ENCODE measurements at regions not wholly inside any gene's neighbourhood (a gene's known extent, or its start where the extent isn't known, plus 50 kb on each side); places are given as distances from the start of the nearest gene placed in this dataset.

DNA sequence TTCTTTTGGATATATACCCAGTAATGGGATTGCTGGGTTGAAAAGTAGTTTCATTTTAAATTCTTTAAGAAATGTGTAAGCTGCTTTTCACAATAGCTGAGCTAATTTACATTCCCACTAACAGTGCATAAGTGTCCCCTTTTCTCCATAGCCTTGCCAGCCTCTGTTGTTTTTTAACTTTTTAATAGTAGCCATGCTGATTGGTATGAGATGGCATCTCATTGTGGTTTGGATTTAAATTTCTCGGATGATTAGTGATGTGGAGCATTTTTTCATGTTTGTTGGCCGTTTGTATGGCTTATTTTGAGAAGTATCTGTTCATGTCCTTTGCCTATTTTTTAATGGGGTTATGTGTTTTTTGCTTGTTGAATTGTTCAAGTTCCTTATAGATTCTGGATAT lies 444.3 kb upstream of the ATP11B start:
- Histone ChIP-seq H3K27ac (no peak overlapping the region), H3K36me3 (no peaks in the 10 kb centered on the region), H3K4me3 (no peak overlapping the region), H3K27me3 (replicated peaks; ENCODE audit: insufficient read depth) (no peaks in the 10 kb centered on the region), H3K9me3 (no peaks in the 10 kb centered on the region), H3K4me1 (ENCODE audit: control insufficient read depth in 1 of 2, low read depth in 2 of 2) (no peaks in the 10 kb centered on the region)
- ATAC-seq (ENCODE audit: insufficient number of reproducible peaks, low FRiP score, low read depth) (no peak), DNase-seq (ENCODE audit: low spot score) (no peak)
- TF ChIP-seq CTCF (IDR thresholded peaks at IDR 0.05), result no peak

GRCh38 chr3:182349951-182350517 lies 443.3 kb upstream of the ATP11B start:
- Histone ChIP-seq H3K27ac (no peak overlapping the region), H3K9me3 (no peaks in the 10 kb centered on the region), H3K4me3 (no peak overlapping the region), H3K4me1 (ENCODE audit: control insufficient read depth in 1 of 2, low read depth in 2 of 2) (no peaks in the 10 kb centered on the region), H3K36me3 (no peaks in the 10 kb centered on the region), H3K27me3 (replicated peaks; ENCODE audit: insufficient read depth) (no peaks in the 10 kb centered on the region)
- DNase-seq (ENCODE audit: low spot score) (no peak), ATAC-seq (ENCODE audit: insufficient number of reproducible peaks, low FRiP score, low read depth) (no peak)
- no peak for TF ChIP-seq CTCF (IDR thresholded peaks at IDR 0.05)

DNA sequence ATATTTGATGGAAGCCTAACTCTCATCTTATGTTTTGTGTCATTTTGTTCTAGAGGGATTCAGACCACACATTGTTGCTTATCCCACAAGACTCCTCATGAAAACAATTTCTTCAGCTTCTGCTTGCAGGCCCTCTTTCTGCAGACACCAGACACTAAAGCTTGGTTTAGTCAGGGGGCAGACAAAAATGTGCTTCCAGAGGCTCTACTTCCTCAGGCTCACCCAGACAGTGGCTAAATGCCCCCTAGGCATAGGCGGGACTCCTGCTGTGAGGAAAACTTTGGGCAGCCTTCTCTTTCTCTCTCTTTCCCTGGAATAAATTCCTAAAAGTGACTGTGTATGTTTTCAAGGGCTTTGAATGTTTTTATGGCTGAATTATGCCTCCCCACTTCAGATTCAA lies 435.4 kb upstream of the ATP11B start:
- DNase-seq (ENCODE audit: low spot score), result no peak
- no peak for ATAC-seq (ENCODE audit: insufficient number of reproducible peaks, low FRiP score, low read depth)
- Histone ChIP-seq H3K27me3 (replicated peaks; ENCODE audit: insufficient read depth) (no peaks in the 10 kb centered on the region), H3K9me3 (no peaks in the 10 kb centered on the region), H3K27ac (no peak overlapping the region), H3K4me3 (no peak overlapping the region), H3K36me3 (no peaks in the 10 kb centered on the region), H3K4me1 (ENCODE audit: control insufficient read depth in 1 of 2, low read depth in 2 of 2) (no peaks in the 10 kb centered on the region)
- no peak for TF ChIP-seq CTCF (IDR thresholded peaks at IDR 0.05)

DNA sequence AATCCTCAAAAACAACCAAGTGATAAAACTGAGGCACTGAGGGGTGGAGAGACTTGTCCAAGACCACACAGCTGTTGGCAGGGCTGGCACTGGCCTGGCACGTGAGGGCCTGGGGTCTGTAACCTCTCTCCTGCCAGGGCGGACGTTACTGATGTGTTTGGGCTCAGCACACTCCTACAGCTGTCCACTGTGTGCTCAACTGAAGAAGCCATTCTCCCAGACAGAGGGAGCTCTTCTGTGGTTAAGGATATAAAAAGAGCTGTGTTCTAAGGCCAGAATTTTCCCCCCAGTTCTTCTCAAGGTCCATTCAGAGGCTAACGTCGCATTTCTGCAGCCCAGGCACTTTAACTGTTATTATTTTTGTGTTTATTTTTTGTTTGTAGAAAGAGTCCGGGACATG lies 429.0 kb upstream of the ATP11B start:
- ATAC-seq (ENCODE audit: insufficient number of reproducible peaks, low FRiP score, low read depth) (no peak), DNase-seq (ENCODE audit: low spot score) (no peak)
- Histone ChIP-seq H3K9me3 (no peaks in the 10 kb centered on the region), H3K27me3 (replicated peaks; ENCODE audit: insufficient read depth) (no peaks in the 10 kb centered on the region), H3K4me1 (ENCODE audit: control insufficient read depth in 1 of 2, low read depth in 2 of 2) (no peaks in the 10 kb centered on the region), H3K4me3 (no peak overlapping the region), H3K36me3 (no peaks in the 10 kb centered on the region), H3K27ac (no peak overlapping the region)
- TF ChIP-seq CTCF (IDR thresholded peaks at IDR 0.05), result no peak

GRCh38 chr3:182364723-182365650 lies 428.3 kb upstream of the ATP11B start:
- Histone ChIP-seq H3K27me3 (replicated peaks; ENCODE audit: insufficient read depth) (no peaks in the 10 kb centered on the region), H3K36me3 (no peaks in the 10 kb centered on the region), H3K4me1 (ENCODE audit: control insufficient read depth in 1 of 2, low read depth in 2 of 2) (no peaks in the 10 kb centered on the region), H3K9me3 (no peaks in the 10 kb centered on the region), H3K4me3 (no peak overlapping the region), H3K27ac (no peak overlapping the region)
- DNase-seq (ENCODE audit: low spot score) (no peak), ATAC-seq (ENCODE audit: insufficient number of reproducible peaks, low FRiP score, low read depth) (no peak)
- no peak for TF ChIP-seq CTCF (IDR thresholded peaks at IDR 0.05)
